HUES6 (cell line): ENCODE measurements at regions not wholly inside any gene's neighbourhood (a gene's known extent, or its start where the extent isn't known, plus 50 kb on each side); places are given as distances from the start of the nearest gene placed in this dataset.

ENCODE experiments used
- H3K27ac ChIP-seq: 2 replicates; pipeline ENCODE4 v1.7.0; 2013; ENCODE audit warnings: low read depth, mild to moderate bottlenecking, low read length, inconsistent platforms
- H3K27me3 ChIP-seq: 2 replicates; pipeline ENCODE4 v1.6.1; 2013; ENCODE audit warnings: low read length; ENCODE audit not compliant: control insufficient read depth, insufficient read depth
- H3K36me3 ChIP-seq: 2 replicates; pipeline ENCODE4 v1.6.1; 2013; ENCODE audit warnings: low read length; ENCODE audit not compliant: control insufficient read depth, insufficient read depth
- H3K4me1 ChIP-seq: 2 replicates; pipeline ENCODE4 v1.6.1; 2013; ENCODE audit warnings: low read length; ENCODE audit not compliant: control insufficient read depth, insufficient read depth
- H3K4me3 ChIP-seq: 2 replicates; pipeline ENCODE4 v1.5.1; 2013; ENCODE audit warnings: low read depth, low read length
- H3K9ac ChIP-seq: one replicate; pipeline ENCODE4 v1.6.1; 2013; ENCODE audit warnings: mild to moderate bottlenecking, low read length
- H3K9me3 ChIP-seq: 2 replicates; pipeline ENCODE4 v1.6.1; 2013; ENCODE audit warnings: low read depth, low read length; ENCODE audit not compliant: control insufficient read depth, insufficient read depth

DNA sequence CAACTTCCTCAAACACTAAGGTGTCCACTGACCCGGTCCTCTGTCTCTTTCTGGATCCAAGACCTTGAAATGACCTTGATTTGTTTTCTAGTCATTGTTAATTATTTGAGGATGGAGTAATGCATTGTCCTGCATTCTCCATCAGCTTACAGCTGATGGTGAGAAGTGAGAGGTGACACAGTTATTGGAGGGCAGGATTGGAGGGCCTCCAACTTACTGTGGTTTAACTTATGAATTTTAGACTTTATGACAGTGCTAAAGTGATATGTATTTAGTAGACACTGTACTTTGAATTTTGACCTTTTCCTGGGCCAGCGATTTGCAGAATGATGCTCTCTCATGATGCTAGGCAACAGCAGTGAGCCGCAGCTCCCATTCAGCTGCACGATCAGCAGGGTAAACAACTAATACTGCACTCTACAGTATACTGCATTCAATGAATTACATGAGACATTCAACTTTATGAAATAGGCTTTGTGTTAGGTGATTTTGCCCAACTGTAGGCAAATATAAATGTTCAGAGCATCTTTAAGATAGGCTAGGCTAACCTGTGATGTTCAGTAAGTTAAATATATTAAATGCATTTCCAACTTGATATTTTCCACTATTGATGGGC lies 200.0 kb upstream of the MEX3C start:
- no peaks in the 10 kb centered on the region for H3K27me3 ChIP-seq
- H3K9ac ChIP-seq: no peak overlapping the region
- H3K4me3 ChIP-seq: no peak overlapping the region
- no peaks in the 10 kb centered on the region for H3K9me3 ChIP-seq
- no peak overlapping the region for H3K27ac ChIP-seq
- H3K4me1 ChIP-seq: peaks cover 9% of the 10 kb centered on the region; the same call in 1 of the 2 replicates
- H3K36me3 ChIP-seq: no peaks in the 10 kb centered on the region

DNA sequence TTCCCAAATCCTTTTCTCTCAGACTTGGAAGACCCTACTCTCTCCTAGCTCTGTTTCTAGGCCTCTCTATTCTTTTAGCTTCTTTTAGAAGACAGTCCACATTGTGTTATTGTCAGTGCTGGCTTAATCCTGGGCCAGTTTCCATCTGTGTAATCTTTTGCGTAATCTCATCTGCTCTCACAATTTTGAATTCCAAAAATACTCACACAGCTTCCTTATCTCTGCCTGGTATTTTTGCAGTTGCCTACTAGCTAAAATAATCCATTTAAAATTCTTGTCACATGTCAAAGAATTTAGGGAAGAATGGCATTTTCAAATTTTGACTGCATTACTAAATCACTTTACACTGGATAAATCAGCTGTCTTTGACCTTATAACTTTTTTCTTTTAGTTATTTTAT lies 200.6 kb upstream of the MEX3C start:
- H3K4me1 ChIP-seq: peaks cover 15% of the 10 kb centered on the region
- no peaks in the 10 kb centered on the region for H3K36me3 ChIP-seq
- no peaks in the 10 kb centered on the region for H3K27me3 ChIP-seq
- no peak overlapping the region for H3K9ac ChIP-seq
- no peak overlapping the region for H3K27ac ChIP-seq
- H3K4me3 ChIP-seq: no peak overlapping the region
- H3K9me3 ChIP-seq: no peaks in the 10 kb centered on the region

DNA sequence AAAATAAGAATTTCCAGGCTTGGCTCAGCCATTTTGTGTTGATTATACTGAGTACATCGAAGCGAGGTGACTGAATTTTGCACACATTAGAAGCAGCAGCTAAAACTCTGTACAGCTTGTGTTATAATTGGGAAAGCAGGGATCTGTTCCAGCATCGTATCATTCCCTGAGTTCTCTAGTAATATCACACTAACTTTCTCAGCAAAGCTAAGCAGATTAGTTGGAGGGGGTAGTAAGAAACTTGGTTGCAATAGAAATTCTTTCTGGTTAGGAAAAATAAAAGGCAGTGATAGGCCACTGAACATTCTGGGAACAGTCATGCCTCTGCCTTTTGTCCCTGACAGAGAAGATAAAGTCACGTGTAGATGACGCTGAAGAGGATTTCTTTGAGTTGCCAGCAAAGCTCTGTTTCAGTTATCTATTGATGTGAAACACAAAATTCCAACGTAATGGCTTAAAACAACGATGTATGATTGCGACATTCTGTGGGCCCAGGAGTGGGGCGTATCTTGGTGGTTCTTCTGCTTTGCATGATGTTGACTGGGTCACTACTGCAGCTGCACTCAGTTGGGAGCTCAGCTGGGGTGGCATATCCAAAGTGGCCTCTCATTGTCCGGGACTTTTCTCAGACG lies 202.1 kb upstream of the MEX3C start:
- Histone ChIP-seq H3K4me1 (peaks cover 29% of the 10 kb centered on the region), H3K9ac (no peak overlapping the region)

DNA sequence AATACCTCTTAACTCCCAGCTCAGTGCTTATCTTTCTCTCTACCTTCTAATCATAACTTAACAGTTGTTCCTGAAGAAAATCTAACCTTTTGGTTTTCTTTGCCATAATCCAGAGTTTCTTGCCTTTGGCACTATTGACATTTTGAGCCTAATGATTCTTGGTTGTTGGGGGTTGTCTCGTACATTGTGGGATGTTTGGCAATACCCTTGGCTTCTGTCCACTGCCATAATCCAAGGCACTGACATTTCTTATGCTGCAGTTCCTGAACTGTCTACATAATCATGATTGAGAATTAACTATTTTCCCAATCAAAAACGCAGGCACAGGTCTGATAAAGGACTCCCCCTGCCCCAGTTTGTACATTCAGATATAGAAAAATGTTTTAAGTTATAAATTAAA lies 203.2 kb upstream of the MEX3C start:
- Histone ChIP-seq H3K4me1 (peaks cover 30% of the 10 kb centered on the region), H3K27ac (no peak overlapping the region), H3K4me3 (no peak overlapping the region), H3K27me3 (no peaks in the 10 kb centered on the region), H3K9ac (no peak overlapping the region), H3K9me3 (no peaks in the 10 kb centered on the region), H3K36me3 (no peaks in the 10 kb centered on the region)

More for the DNA sequence above, 202.1 kb upstream of the MEX3C start:
- H3K36me3 ChIP-seq: no peaks in the 10 kb centered on the region
- H3K27me3 ChIP-seq: no peaks in the 10 kb centered on the region
- H3K9me3 ChIP-seq: no peaks in the 10 kb centered on the region
- no peak overlapping the region for H3K27ac ChIP-seq
- no peak overlapping the region for H3K4me3 ChIP-seq

DNA sequence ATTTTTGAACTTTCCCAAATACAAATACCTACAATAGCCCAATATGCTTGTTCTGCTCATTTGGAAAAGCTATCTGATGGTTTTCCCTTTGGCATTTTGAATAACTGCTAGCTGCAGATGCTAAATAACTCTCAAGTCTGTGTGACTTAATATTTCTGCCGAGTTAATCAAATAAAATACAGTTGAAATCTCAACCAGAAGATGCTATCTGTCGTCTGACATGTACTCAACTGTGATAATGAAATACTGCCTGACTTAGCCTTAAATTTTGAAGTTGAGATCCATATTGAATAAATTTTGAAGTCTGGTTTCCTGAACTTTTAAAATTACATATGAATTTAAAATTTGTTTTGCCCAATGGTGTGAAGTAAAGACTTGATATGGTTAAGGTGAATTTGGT lies 204.4 kb upstream of the MEX3C start:
- Histone ChIP-seq H3K27me3 (no peaks in the 10 kb centered on the region), H3K27ac (no peak overlapping the region), H3K36me3 (no peaks in the 10 kb centered on the region), H3K9me3 (no peaks in the 10 kb centered on the region), H3K9ac (no peak overlapping the region), H3K4me3 (no peak overlapping the region), H3K4me1 (peaks cover 33% of the 10 kb centered on the region)

GRCh38 chr18:51404620-51405019 lies 207.1 kb upstream of the MEX3C start:
- H3K9ac ChIP-seq: no peak overlapping the region
- no peaks in the 10 kb centered on the region for H3K27me3 ChIP-seq
- no peaks in the 10 kb centered on the region for H3K9me3 ChIP-seq
- peaks cover 33% of the 10 kb centered on the region for H3K4me1 ChIP-seq
- no peaks in the 10 kb centered on the region for H3K36me3 ChIP-seq
- H3K4me3 ChIP-seq: no peak overlapping the region
- no peak overlapping the region for H3K27ac ChIP-seq

DNA sequence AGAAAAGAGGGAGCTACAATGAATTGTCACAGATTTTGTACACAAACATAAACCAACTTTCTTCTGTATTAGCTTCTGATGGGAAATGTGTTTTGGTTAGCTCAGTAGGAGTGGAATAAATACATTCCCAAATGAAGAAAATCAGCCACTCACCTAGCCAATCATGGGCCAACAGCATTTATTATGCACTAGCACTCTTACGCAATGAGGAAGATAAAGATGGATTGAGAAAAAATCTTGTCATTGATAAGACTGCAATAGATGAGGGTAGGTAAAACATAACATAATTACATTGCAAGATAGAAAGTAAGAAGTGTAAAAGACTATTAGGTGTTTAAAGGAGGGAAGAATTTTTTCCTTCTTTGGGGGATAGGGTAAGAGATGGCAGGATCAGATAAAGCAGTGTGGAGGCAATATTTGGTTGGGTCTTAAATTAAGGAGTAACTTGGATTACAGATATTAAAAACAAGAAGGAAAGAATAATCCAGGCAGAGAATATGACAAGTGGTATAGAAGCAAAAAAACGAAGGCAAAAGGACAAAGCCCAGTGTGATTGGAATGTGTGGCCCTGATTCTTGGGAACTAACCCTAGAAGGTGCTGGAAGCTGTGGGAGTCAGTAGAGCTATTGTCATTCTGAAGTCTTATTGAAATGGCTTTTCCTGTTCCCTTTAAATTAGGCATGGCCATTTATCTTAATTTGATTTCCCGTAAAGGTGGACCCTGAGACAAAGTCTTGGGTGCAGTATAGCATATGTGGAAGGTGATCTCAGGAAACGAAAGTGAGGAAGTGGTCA lies 208.4 kb upstream of the MEX3C start:
- no peak overlapping the region for H3K9ac ChIP-seq
- H3K27ac ChIP-seq: no peak overlapping the region
- no peaks in the 10 kb centered on the region for H3K36me3 ChIP-seq
- H3K27me3 ChIP-seq: no peaks in the 10 kb centered on the region
- no peak overlapping the region for H3K4me3 ChIP-seq
- peaks cover 33% of the 10 kb centered on the region for H3K4me1 ChIP-seq
- H3K9me3 ChIP-seq: no peaks in the 10 kb centered on the region

- no peaks in the 10 kb centered on the region for H3K9me3 ChIP-seq
- peak overlapping the region; percentile 72 for H3K9ac ChIP-seq
- H3K4me1 ChIP-seq: peaks cover 29% of the 10 kb centered on the region
- H3K27me3 ChIP-seq: no peaks in the 10 kb centered on the region
- no peaks in the 10 kb centered on the region for H3K36me3 ChIP-seq
- H3K4me3 ChIP-seq: no peak overlapping the region
- H3K27ac ChIP-seq: peak overlapping the region; percentile 79
Observed at GRCh38 chr18:51417643-51418483, 220.4 kb upstream of the MEX3C start.

DNA sequence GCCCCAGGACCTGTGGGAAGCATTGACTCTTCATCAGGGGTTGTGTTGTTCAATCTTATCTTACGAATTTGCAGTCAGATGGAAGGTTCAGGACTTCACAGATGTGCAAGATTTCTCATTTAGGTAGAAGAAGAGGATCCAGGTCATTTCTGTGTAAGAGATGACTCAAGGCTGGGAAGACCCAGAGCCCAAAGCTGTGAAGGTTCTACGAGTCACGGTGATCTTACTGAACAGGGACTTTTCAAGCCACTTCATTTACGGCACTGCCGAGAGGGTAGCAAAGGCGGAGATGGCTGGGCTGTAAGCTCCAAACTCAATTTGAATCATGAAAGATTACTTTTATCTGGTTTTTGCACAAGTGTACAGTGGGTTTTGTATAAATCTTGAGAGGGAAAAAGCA lies 228.0 kb upstream of the MEX3C start:
- Histone ChIP-seq H3K27me3 (no peaks in the 10 kb centered on the region), H3K9ac (no peak overlapping the region), H3K4me1 (peaks cover 21% of the 10 kb centered on the region), H3K4me3 (no peak overlapping the region), H3K27ac (no peak overlapping the region), H3K9me3 (peaks cover 6% of the 10 kb centered on the region; the same call in 1 of the 2 replicates), H3K36me3 (no peaks in the 10 kb centered on the region)

- Histone ChIP-seq H3K4me3 (no peak overlapping the region), H3K27ac (no peak overlapping the region), H3K4me1 (peaks cover 21% of the 10 kb centered on the region), H3K9ac (no peak overlapping the region), H3K27me3 (no peaks in the 10 kb centered on the region), H3K9me3 (peaks cover 6% of the 10 kb centered on the region; the same call in 1 of the 2 replicates), H3K36me3 (no peaks in the 10 kb centered on the region)
Observed at GRCh38 chr18:51425889-51426288, 228.4 kb upstream of the MEX3C start.
